NT2/D1 (cell line): ENCODE measurements at regions not wholly inside any gene's neighbourhood (a gene's known extent, or its start where the extent isn't known, plus 50 kb on each side); places are given as distances from the start of the nearest gene placed in this dataset.

Experiments used
- SUZ12 ChIP-seq: IDR thresholded peaks from 2 replicates; pipeline ENCODE4 v1.6.1; 2011; ENCODE audit not compliant: insufficient read length, insufficient read depth; ENCODE audit errors: extremely low read depth
- YY1 ChIP-seq: IDR thresholded peaks from 2 replicates; pipeline ENCODE4 v1.6.1; 2011; ENCODE audit not compliant: insufficient read length, insufficient read depth
- ZNF274 ChIP-seq: IDR thresholded peaks from 2 replicates; pipeline ENCODE4 v1.6.1; 2011; ENCODE audit warnings: mild to moderate bottlenecking, low read depth, low read length

GRCh38 chr11:106159836-106160235 is 82.4 kb downstream of the AASDHPPT start:
- TF ChIP-seq YY1: no peak
- no peak for TF ChIP-seq ZNF274
- TF ChIP-seq SUZ12: no peak
